ENCODE measurements at regions not wholly inside any gene's neighbourhood (a gene's known extent, or its start where the extent isn't known, plus 50 kb on each side); places are given as distances from the start of the nearest gene placed in this dataset.
"Not testable (repeated sequence)": the region's sequence is repeated elsewhere in the genome, so short reads cannot be mapped to it uniquely, and the experiment has no call there.

DNA sequence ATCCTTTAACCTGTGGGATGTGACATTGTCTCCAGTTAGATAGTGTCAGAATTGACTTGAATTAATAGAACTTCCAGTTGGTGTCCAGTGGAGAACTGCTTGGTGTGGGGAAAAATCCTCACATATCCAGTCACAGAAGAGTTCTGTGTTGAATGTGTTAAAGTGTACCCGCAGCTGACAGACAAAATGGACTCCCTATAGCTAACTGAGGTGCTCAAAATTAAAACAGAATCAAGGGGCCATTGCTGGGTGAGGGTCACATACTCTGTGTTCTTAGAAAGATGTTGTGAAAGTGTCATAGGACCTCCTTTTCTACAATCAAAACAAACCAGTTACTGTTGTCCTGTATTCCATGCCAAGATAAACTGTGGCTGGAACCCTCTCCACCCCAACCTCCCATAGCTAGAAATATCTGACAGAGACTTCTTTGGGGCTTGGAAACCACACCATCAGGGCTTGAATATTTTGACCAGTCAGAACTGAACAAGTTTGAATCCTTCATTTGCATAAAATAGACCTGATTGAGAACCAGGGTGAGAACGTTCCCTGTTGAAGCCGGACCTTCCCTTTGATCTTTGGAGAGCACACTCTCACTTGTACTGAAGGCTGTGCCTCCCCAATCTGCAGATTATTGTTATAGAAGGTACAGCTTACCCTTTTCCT lies 164.0 kb upstream of the ZNF608 start:
- Histone ChIP-seq H3K4me1 (peaks cover 25 to 42% (median 32%) of the 10 kb centered on the region in 4 donors), H3K4me3 (no peak overlapping the region), H3K27me3 (no peaks in the 10 kb centered on the region), H3K9me3 (no peaks in the 10 kb centered on the region), H3K36me3 (no peaks in the 10 kb centered on the region), H3K27ac (no peak overlapping the region)
- intact Hi-C loops (cut with DNase I; ENCODE audit: low total_unique reads) (no loop called here), in situ Hi-C loops (cut with MboI; ENCODE audit: low pct_ligation_motif_present in 1 of 4, low pct_unique_long_range_greater_than_20kb in 1 of 4, low sequenced_read_pairs in 3 of 4) (no loop called here)
- no peak for DNase-seq
- 85 to 94% methylated on average over 2 to 3 of the region's 3 CpGs for WGBS, 2 donors (ENCODE audit: low coverage in 1 of 2)
- TF ChIP-seq EP300 (IDR thresholded peaks at IDR 0.05; ENCODE audit: low read depth) (no peak), POLR2A (IDR thresholded peaks at IDR 0.05) (no peak), POLR2AphosphoS5 (IDR thresholded peaks at IDR 0.05) (no peak)
- TF ChIP-seq, protein P1, sequence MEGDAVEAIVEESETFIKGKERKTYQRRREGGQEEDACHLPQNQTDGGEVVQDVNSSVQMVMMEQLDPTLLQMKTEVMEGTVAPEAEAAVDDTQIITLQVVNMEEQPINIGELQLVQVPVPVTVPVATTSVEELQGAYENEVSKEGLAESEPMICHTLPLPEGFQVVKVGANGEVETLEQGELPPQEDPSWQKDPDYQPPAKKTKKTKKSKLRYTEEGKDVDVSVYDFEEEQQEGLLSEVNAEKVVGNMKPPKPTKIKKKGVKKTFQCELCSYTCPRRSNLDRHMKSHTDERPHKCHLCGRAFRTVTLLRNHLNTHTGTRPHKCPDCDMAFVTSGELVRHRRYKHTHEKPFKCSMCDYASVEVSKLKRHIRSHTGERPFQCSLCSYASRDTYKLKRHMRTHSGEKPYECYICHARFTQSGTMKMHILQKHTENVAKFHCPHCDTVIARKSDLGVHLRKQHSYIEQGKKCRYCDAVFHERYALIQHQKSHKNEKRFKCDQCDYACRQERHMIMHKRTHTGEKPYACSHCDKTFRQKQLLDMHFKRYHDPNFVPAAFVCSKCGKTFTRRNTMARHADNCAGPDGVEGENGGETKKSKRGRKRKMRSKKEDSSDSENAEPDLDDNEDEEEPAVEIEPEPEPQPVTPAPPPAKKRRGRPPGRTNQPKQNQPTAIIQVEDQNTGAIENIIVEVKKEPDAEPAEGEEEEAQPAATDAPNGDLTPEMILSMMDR (IDR thresholded peaks at IDR 0.05) = no peak

- peaks cover 7 to 20% (median 14%) of the 10 kb centered on the region in 4 donors for H3K4me1 ChIP-seq
- no peak for DNase-seq
- TF ChIP-seq, protein P1 (IDR thresholded peaks at IDR 0.05) = no peak
- TF ChIP-seq EP300 (IDR thresholded peaks at IDR 0.05; ENCODE audit: low read depth) (no peak), POLR2AphosphoS5 (IDR thresholded peaks at IDR 0.05) (no peak), POLR2A (IDR thresholded peaks at IDR 0.05) (no peak)
- no peak overlapping the region for H3K27ac ChIP-seq
- in situ Hi-C loops (cut with MboI; ENCODE audit: low pct_ligation_motif_present in 1 of 4, low pct_unique_long_range_greater_than_20kb in 1 of 4, low sequenced_read_pairs in 3 of 4) (no loop called here), intact Hi-C loops (cut with DNase I; ENCODE audit: low total_unique reads) (no loop called here)
- no peak overlapping the region for H3K4me3 ChIP-seq
- no peaks in the 10 kb centered on the region for H3K9me3 ChIP-seq
- H3K27me3 ChIP-seq = no peaks in the 10 kb centered on the region
- H3K36me3 ChIP-seq = no peaks in the 10 kb centered on the region
- WGBS, 2 donors (ENCODE audit: low coverage in 1 of 2) = 93% methylated on average over 20 of the region's 20 CpGs; no CpG with 5 or more reads in 1 of the 2 donors
Measured at GRCh38 chr5:124912638-124913328, 166.3 kb upstream of the ZNF608 start.

DNA sequence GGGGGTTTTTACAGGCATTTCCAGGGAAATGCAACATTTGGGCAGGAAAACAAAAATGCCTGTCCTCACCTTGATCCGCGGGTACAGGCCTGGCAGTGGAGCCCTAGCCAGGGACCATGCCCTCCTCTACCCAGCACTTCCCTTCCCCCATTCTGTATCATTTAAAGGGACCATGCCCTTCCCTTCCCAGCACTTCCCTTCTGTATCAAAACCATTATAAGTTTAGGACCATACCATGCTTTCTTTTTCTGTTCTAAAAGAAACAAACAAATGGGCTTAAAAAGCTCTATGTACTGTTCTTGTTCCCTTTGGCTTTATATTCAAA lies 166.9 kb upstream of the ZNF608 start:
- Histone ChIP-seq H3K36me3 (no peaks in the 10 kb centered on the region), H3K27me3 (no peaks in the 10 kb centered on the region), H3K27ac (no peak overlapping the region), H3K4me3 (no peak overlapping the region), H3K4me1 (peaks cover 2 to 15% (median 12%) of the 10 kb centered on the region in 4 donors), H3K9me3 (no peaks in the 10 kb centered on the region)
- intact Hi-C loops (cut with DNase I; ENCODE audit: low total_unique reads) = no loop called here
- TF ChIP-seq, protein P1 (IDR thresholded peaks at IDR 0.05) = no peak
- no peak for TF ChIP-seq POLR2A (IDR thresholded peaks at IDR 0.05)
- TF ChIP-seq EP300 (IDR thresholded peaks at IDR 0.05; ENCODE audit: low read depth) = no peak
- no peak for TF ChIP-seq POLR2AphosphoS5 (IDR thresholded peaks at IDR 0.05)
- DNase-seq = no peak
- WGBS, 2 donors (ENCODE audit: low coverage in 1 of 2) = 97% methylated on average over 2 of the region's 2 CpGs; no CpG with 5 or more reads in 1 of the 2 donors
- in situ Hi-C loops (cut with MboI; ENCODE audit: low pct_ligation_motif_present in 1 of 4, low pct_unique_long_range_greater_than_20kb in 1 of 4, low sequenced_read_pairs in 3 of 4) = no loop called here

- H3K27ac ChIP-seq; H3K27me3 ChIP-seq; H3K4me1 ChIP-seq; in situ Hi-C loops (cut with MboI; ENCODE audit: low pct_ligation_motif_present in 1 of 4, low pct_unique_long_range_greater_than_20kb in 1 of 4, low sequenced_read_pairs in 3 of 4); H3K9me3 ChIP-seq; H3K4me3 ChIP-seq; intact Hi-C loops (cut with DNase I; ENCODE audit: low total_unique reads); DNase-seq; H3K36me3 ChIP-seq: not testable (repeated sequence)
- 67 to 69% methylated on average over 5 of the region's 5 CpGs for WGBS, 2 donors (ENCODE audit: low coverage in 1 of 2)
Measured at GRCh38 chr5:124916313-124916712, 169.9 kb upstream of the ZNF608 start.
